ENCODE measurements at regions not wholly inside any gene's neighbourhood (a gene's known extent, or its start where the extent isn't known, plus 50 kb on each side); places are given as distances from the start of the nearest gene placed in this dataset.

GRCh38 chr4:152159773-152160172, 376.1 kb downstream of the FBXW7 start:
- TF ChIP-seq CTCF (IDR thresholded peaks at IDR 0.05; ENCODE audit: low read depth, low read length, poor library complexity, severe bottlenecking) (no peak), EZH2phosphoT487 (IDR thresholded peaks at IDR 0.05; ENCODE audit: borderline replicate concordance, low read length) (no peak)

Data from DOHH2 (cell line).